ENCODE measurements at regions not wholly inside any gene's neighbourhood (a gene's known extent, or its start where the extent isn't known, plus 50 kb on each side); places are given as distances from the start of the nearest gene placed in this dataset.

DNA sequence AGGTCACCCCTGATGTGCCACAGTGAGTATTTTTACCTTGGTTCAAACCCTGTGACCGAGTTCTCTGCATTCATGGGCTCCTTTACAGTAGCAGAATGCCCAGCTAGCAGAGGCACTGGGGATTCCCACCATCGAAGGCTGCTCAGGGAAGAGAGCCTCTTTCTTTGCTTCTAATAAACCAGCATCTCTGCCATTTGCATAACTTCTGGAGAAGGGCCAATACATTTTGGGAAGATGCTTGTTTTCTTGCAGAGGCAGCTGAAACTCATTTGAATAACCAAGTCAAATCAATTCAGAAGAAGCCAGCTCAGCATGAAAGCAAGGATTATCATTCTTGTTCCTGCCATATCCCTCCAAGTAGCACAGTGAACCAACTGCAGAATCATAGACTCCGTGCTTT is 82.9 kb upstream of the WDR11 start:
- TF ChIP-seq, protein P1, sequence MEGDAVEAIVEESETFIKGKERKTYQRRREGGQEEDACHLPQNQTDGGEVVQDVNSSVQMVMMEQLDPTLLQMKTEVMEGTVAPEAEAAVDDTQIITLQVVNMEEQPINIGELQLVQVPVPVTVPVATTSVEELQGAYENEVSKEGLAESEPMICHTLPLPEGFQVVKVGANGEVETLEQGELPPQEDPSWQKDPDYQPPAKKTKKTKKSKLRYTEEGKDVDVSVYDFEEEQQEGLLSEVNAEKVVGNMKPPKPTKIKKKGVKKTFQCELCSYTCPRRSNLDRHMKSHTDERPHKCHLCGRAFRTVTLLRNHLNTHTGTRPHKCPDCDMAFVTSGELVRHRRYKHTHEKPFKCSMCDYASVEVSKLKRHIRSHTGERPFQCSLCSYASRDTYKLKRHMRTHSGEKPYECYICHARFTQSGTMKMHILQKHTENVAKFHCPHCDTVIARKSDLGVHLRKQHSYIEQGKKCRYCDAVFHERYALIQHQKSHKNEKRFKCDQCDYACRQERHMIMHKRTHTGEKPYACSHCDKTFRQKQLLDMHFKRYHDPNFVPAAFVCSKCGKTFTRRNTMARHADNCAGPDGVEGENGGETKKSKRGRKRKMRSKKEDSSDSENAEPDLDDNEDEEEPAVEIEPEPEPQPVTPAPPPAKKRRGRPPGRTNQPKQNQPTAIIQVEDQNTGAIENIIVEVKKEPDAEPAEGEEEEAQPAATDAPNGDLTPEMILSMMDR (IDR thresholded peaks at IDR 0.05; ENCODE audit: insufficient read depth, low read length, missing control alignments) = no peak
- CTCF ChIA-PET = interaction anchor here (1.4 kb wide), 1 partner anchor 10 kb away, joined by 3 read pairs; no protein-coding TSS in a partner anchor
- no peak for DNase-seq (ENCODE audit: low read depth, low spot score)
- POLR2A ChIA-PET = no interaction called here
- no peak overlapping the region for H3K4me3 ChIP-seq (ENCODE audit: low read depth, low read length)

DNA sequence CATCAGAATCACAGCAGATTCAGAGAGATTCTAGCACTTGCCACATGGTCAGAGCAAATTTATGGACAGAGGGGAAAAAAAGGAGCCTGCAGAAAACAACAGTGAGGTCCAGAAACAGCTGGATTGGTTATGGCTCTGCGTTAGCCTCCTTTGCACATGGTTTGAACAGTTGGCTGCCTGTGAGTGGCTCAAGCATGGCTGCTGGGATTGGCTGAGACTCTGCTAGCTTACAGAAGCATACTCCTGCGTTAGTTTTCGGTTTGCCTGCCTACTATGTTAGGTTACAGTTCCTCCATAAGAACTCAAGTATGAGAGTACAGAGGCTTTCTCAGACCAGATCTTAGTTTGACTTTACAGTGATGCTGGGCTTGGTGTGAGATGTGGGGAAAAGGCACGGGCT is 80.7 kb upstream of the WDR11 start:
- TF ChIP-seq, protein P1 (IDR thresholded peaks at IDR 0.05; ENCODE audit: insufficient read depth, low read length, missing control alignments) = no peak
- H3K4me3 ChIP-seq (ENCODE audit: low read depth, low read length) = no peak overlapping the region
- DNase-seq (ENCODE audit: low read depth, low spot score) = no peak
- ChIA-PET POLR2A (no interaction called here), CTCF (no interaction called here)

DNA sequence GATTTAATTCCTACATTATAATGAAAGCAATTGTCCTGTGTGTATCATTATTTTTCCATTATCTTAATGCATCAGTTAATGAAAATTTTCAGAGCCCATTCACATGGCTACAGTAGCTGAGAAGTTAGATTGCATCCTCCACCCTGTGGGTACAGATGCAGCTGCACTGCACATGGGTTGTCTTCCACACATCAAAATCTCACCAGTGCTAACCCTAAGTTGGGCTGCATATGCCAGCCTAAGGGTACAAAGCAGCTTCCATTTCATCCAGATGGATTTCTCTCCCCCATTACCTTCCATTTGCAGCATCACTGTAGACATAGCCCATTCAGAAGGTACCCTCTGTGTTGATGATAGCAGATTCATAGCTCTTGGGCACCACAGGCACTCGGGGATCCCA is 74.7 kb upstream of the WDR11 start:
- CTCF ChIA-PET = no interaction called here
- POLR2A ChIA-PET = no interaction called here
- no peak for DNase-seq (ENCODE audit: low read depth, low spot score)
- TF ChIP-seq, protein P1 (IDR thresholded peaks at IDR 0.05; ENCODE audit: insufficient read depth, low read length, missing control alignments) = no peak
- H3K4me3 ChIP-seq (ENCODE audit: low read depth, low read length) = no peak overlapping the region

DNA sequence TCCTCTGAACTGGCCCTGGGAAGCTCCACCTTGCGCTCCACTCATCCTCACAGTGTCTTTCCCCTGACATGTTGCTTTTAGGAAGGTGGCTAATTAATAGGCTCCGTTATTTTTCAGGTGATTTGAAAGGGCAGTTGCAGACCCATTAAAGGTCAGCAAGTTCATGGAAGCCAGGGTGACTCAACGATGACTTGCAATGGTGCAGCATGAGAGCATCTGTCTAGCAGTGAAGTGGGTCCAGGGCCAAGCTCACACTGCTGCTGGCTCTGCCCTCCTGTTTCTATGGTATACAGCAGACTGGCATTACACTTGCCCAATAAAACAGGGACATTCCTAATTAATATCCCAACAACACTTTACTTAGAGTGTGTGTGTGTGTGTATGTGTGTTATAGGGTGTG is 68.8 kb upstream of the WDR11 start:
- CTCF ChIA-PET = no interaction called here
- no peak overlapping the region for H3K4me3 ChIP-seq (ENCODE audit: low read depth, low read length)
- TF ChIP-seq, protein P1 (IDR thresholded peaks at IDR 0.05; ENCODE audit: insufficient read depth, low read length, missing control alignments) = no peak
- DNase-seq (ENCODE audit: low read depth, low spot score) = no peak
- POLR2A ChIA-PET = no interaction called here

DNA sequence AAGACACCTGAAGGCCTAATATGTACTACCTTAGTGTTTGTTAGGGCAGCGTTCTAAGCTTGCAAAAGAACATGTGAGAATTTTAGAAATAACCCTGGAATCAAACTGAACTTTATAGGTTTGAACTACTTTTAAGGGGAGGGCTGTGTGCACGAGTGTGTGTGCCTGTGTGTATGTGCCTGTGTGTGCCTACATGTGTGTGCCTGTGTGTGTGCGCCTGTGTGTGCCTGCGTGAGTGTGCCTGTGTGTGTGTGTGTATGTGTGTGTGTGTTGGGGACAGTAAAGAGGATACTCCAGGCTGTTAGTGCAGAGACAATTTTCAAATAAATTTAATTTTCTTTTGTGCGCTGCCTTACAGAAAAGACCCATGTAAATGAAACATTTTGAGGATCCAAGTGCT is 68.1 kb upstream of the WDR11 start:
- DNase-seq (ENCODE audit: low read depth, low spot score) = no peak
- TF ChIP-seq, protein P1 (IDR thresholded peaks at IDR 0.05; ENCODE audit: insufficient read depth, low read length, missing control alignments) = no peak
- POLR2A ChIA-PET = no interaction called here
- H3K4me3 ChIP-seq (ENCODE audit: low read depth, low read length) = no peak overlapping the region
- CTCF ChIA-PET = no interaction called here

DNA sequence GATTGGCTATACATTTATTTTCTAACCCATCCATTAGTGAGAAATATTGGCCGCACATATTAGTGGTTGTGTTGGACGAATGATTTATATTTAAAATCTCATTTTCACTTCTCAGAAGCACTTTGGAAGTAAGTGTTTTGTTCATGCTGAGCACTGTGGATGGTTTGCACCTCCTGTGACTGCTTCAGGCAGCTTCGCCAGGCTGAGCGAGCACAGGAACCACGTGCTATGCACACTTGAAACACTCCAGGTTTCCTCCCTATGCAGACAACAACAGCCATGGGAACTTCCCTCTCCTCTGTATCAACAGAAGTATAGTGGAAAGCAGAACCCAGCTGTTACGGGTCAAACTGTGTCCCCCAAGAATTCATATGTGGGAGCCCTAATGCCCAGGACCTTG is 67.3 kb upstream of the WDR11 start:
- ChIA-PET POLR2A (no interaction called here), CTCF (no interaction called here)
- DNase-seq (ENCODE audit: low read depth, low spot score) = no peak
- no peak overlapping the region for H3K4me3 ChIP-seq (ENCODE audit: low read depth, low read length)
- TF ChIP-seq, protein P1 (IDR thresholded peaks at IDR 0.05; ENCODE audit: insufficient read depth, low read length, missing control alignments) = no peak
